Mucosa of stomach (tissue), 1 donor: ENCODE measurements at regions not wholly inside any gene's neighbourhood (a gene's known extent, or its start where the extent isn't known, plus 50 kb on each side); places are given as distances from the start of the nearest gene placed in this dataset.
"Not testable (repeated sequence)": the region's sequence is repeated elsewhere in the genome, so short reads cannot be mapped to it uniquely, and the experiment has no call there.

ENCODE experiments used
- H3K27me3 ChIP-seq: one replicate; pipeline ENCODE4 v1.7.0; 2013; ENCODE audit warnings: mild to moderate bottlenecking, low read length; ENCODE audit not compliant: control insufficient read depth, insufficient read depth
- H3K36me3 ChIP-seq: one replicate; pipeline ENCODE4 v1.7.0; 2013; ENCODE audit warnings: low read length; ENCODE audit not compliant: control insufficient read depth, insufficient read depth
- H3K4me1 ChIP-seq: one replicate; pipeline ENCODE4 v1.7.0; 2013; ENCODE audit warnings: mild to moderate bottlenecking, low read length; ENCODE audit not compliant: control insufficient read depth, insufficient read depth
- H3K4me3 ChIP-seq: one replicate; pipeline ENCODE4 v1.7.0; 2013; ENCODE audit warnings: low read length
- H3K9ac ChIP-seq: one replicate; pipeline ENCODE4 v1.7.0; 2013; ENCODE audit warnings: mild to moderate bottlenecking, low read length, moderate library complexity
- H3K9me3 ChIP-seq: one replicate; pipeline ENCODE4 v1.7.0; 2013; ENCODE audit warnings: mild to moderate bottlenecking, low read length, moderate library complexity; ENCODE audit not compliant: control insufficient read depth
- donor health status: Pancreatic carcinoma.

- H3K4me1 ChIP-seq, H3K9me3 ChIP-seq, H3K9ac ChIP-seq, H3K36me3 ChIP-seq, H3K27me3 ChIP-seq, H3K4me3 ChIP-seq: not testable (repeated sequence)
Measured at GRCh38 chr2:87604980-87605379, 142.9 kb upstream of the PLGLB2 start.

DNA sequence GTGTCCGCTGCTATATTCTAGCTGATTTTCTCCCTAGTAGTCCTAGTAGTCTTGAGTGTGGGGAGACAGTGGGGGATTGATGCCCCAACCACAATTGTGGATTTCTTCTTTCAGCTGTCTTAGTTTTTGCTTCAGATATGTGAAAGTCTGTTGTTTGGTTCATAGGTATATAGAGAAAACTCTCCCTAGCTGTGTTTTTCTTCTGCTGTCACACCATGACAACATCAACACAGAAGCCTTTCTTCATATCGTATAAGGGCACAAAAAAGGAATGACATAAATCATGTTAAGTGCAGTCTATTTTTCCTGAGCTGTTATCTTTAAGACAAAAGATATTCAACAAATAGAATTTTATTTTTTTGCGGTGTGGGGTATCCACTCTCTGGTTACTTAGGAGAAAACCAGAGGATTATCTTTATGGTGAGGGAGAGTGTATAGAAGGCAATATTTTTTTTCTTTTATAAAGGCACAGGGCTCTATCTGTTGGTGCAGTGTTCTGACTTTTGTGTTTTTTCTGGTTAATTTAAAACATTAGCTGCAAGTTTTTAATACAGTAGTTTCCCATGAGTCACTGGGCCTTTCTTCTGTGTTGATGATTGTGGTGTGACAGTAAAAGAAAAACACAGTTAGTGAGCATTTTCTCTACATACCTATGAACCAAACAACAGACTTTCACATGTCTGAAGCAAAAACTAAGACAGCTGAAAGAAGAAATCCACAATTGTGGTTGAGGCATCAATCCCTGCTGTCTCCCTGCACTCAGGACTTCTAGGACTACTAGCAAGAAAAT lies 139.3 kb upstream of the PLGLB2 start:
- not testable (repeated sequence) for H3K27me3 ChIP-seq, H3K9ac ChIP-seq, H3K36me3 ChIP-seq, H3K4me1 ChIP-seq, H3K4me3 ChIP-seq, H3K9me3 ChIP-seq

DNA sequence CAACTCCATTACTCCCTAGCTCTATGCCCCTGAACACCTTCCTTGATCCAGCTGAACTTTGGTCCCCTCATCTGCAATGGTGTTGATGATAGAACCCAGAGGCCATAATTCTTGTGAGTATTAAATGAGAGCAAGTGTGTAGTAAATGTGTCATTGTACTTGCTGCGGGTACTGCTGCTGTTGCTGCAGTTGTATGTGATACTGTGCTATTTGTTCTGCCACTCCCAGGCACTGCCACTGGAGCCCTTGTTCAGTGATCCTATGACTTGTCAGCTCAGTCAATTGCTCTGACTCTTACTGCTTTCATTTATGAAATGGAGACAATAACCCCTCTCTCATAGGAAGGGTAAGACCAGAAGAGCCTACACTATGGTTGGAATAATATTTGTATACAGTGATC lies 136.9 kb upstream of the PLGLB2 start:
- not testable (repeated sequence) for H3K9me3 ChIP-seq, H3K36me3 ChIP-seq, H3K4me1 ChIP-seq, H3K27me3 ChIP-seq, H3K4me3 ChIP-seq, H3K9ac ChIP-seq

DNA sequence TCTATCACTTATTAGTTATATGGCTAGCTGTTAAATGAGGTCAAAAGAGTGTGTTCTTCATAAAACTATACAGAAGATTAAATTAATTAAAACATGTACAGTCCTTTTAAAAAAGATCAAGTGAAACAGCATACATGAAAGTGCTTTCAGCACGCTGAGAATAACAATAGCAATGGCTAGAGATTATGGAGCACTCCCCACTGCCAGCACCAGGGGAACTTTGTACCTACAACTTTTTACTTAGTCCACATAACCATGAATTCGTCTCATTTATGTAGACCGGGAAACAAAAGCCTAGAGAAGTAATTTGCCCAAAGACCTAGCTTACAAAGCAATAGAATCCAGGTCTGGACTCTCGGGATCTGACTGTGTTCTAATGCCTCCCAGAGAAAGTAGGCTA lies 136.5 kb upstream of the PLGLB2 start:
- H3K9ac ChIP-seq, H3K4me1 ChIP-seq, H3K36me3 ChIP-seq, H3K9me3 ChIP-seq, H3K4me3 ChIP-seq, H3K27me3 ChIP-seq: not testable (repeated sequence)

DNA sequence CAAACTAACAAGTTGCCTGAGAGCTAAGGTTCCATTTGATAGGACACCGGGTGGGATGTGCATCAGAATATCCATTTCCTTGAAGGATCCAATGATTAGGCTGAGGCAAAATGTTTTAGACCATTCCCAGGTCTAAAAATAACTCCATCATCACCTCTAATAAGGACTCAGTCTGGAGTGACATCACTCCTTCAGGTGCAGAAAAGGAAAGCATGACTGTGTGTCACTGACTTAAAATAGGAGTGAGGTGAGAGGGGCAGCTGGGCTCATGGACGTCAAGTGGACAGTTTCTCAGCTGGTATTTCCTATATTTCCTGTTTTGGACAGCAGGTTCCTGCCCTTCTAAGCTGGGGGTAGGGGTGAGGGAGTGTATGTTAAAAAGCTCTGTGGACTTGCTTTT lies 135.9 kb upstream of the PLGLB2 start:
- H3K36me3 ChIP-seq, H3K27me3 ChIP-seq, H3K9ac ChIP-seq, H3K4me3 ChIP-seq, H3K4me1 ChIP-seq, H3K9me3 ChIP-seq: not testable (repeated sequence)

DNA sequence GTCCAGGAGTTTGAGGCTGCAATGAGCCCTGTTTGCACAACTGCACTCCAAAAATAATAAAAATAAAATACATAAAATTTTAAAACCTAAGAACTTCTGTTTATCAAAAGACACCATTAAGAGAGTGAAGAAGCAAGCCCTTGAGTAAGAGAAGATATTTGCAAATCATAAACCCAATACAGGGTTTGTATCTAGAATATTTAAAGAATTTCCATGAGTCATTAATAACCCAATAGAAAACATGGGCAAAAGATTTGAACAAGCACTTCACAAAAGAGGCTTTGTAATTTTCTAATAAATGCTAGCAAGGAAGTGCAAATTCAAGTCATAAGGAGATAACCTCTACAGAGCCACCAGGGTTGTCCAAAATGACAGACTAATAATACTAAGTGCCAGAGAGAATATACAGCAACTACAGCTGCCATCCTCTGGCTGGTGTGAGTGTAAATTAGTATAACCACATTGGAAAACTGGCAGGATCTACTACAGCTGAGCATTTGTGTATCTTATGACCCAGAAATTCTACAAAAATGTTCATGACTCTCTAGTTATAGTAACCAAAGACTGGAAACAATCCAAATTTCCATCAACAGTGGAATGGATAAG lies 133.0 kb upstream of the PLGLB2 start:
- not testable (repeated sequence) for H3K9ac ChIP-seq, H3K36me3 ChIP-seq, H3K4me3 ChIP-seq, H3K4me1 ChIP-seq, H3K27me3 ChIP-seq, H3K9me3 ChIP-seq

DNA sequence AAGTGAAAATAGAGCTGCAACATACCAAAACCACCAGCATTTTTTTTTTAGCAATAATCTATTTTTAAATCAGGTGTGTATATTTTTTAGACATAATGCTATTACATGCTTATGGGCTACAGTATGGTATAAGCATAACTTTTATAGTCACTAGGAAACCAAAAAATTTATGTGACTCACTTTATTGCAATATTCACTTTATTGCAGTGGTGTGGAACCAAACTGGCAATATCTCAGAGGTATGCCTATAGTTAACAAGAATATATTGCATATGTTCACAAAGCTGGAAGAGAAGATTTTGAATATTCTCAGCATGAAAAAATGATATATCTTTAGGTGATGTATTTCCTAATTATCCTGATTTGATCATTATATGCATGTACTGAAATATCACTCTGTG lies 128.8 kb upstream of the PLGLB2 start:
- H3K4me1 ChIP-seq, H3K36me3 ChIP-seq, H3K9me3 ChIP-seq, H3K27me3 ChIP-seq, H3K9ac ChIP-seq, H3K4me3 ChIP-seq: not testable (repeated sequence)

DNA sequence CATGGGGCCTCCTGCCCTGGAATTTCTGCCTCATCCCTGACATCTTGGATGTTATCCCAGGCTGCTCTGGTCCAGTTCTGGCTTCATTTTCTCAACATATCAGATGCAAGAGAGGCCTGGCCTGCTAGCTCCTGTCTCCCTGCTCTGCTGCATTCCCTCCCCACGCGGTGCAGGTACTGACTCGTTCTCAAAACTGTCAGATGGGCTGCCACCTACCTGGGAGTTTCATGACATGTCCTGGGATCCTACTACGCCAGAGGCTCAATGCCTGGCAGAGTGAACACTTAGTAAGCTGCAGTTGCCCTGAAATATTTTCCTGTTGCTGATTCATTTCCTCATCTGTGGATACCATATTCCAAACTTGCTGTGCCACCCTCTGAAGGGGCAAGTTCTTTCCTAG lies 126.7 kb upstream of the PLGLB2 start:
- not testable (repeated sequence) for H3K9me3 ChIP-seq, H3K9ac ChIP-seq, H3K4me1 ChIP-seq, H3K4me3 ChIP-seq, H3K27me3 ChIP-seq, H3K36me3 ChIP-seq

DNA sequence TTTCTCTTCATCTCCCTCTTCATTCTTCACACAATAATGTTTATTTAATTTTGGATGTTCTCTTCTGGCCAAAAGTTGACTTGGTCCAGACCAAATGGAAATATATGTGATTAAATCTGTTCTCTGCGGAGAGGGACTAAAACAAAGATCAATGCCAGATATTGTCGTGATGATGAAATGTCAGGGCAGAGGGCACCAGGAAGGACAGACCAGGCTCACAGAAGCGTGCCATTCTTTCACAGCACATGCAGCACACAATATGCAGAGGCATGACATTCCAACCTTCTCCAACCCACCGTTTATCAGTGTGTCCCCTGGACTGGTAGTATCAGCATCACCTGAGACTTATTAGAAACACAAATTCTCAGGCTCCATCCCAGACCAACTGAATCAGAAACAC lies 125.2 kb upstream of the PLGLB2 start:
- H3K27me3 ChIP-seq, H3K9ac ChIP-seq, H3K9me3 ChIP-seq, H3K4me3 ChIP-seq, H3K4me1 ChIP-seq, H3K36me3 ChIP-seq: not testable (repeated sequence)

DNA sequence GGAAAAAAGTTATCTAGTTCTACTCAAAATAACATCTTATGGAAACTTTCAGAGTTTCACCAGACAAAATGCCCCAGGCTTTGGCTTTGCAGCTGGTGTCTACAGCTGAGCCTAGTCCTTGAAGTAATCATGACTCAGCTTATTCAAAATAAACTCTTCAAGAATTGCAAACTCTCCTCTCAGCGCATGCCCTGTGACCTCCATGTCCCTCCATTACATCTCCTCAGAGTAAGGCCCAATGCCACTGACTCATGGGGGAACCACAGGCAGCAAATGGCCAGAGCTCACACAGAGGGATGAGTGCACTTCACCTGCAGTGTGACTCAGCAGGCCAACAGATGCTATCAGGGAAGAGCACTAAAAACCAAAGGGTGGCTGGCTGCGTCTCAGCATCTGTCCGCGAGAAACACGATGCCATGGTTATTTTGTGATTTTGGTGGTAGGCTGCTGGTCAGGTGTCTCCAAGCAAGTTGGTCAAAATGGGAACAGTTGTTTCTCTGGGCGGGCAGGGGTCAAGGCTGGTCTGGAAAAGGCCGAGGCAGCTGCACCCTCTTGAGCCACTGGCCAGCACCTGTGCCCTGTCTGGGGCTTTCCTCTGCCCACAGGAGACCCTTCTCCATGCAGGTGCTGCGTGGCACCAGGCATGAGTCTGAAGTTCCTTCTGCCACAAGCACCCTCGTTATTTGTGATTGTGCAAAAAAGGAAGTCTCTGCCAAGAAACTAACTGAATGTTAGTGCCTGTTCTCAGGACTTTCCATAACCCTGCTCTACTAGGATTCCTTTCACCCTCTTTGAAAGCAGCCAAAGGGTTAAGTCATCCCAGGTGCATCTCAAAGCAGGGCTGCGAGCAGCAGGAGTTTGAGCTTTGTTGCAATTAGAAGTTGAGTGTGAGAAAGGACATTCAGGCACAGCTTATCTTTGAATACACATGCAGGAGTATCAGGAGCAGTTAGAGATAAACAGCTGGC lies 118.1 kb upstream of the PLGLB2 start:
- H3K27me3 ChIP-seq, H3K9ac ChIP-seq, H3K36me3 ChIP-seq, H3K9me3 ChIP-seq, H3K4me3 ChIP-seq, H3K4me1 ChIP-seq: not testable (repeated sequence)

DNA sequence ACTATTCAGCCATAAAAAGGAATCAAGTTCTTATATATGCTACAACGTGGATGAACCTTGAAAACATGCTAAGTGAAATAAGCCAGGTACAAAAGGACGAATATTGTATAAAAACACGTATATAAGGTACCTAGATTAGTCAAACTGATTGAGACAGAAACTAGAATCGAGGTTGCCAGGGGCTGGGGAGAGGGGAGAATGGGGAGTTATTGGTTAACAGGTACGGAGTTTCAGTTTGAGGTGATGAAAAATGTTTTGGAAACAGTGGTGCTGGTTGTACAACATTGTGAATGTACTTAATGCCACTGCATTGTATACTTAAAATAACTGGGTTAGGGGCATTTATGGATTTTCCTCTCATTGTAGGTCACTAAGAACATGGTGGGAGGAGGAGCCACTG lies 117.0 kb upstream of the PLGLB2 start:
- H3K27me3 ChIP-seq = not testable (repeated sequence)

GRCh38 chr2:87631402-87631801 lies 116.5 kb upstream of the PLGLB2 start:
- not testable (repeated sequence) for H3K9me3 ChIP-seq, H3K4me3 ChIP-seq, H3K4me1 ChIP-seq, H3K27me3 ChIP-seq, H3K9ac ChIP-seq, H3K36me3 ChIP-seq

More for the DNA sequence above, 117.0 kb upstream of the PLGLB2 start:
- not testable (repeated sequence) for H3K36me3 ChIP-seq, H3K9ac ChIP-seq, H3K4me3 ChIP-seq, H3K4me1 ChIP-seq, H3K9me3 ChIP-seq
